Calu3 (cell line): ENCODE measurements at regions not wholly inside any gene's neighbourhood (a gene's known extent, or its start where the extent isn't known, plus 50 kb on each side); places are given as distances from the start of the nearest gene placed in this dataset.

Experiments
- BruUV-seq: library from RNA; stranded (reverse); fragments of 400-500 nt; replicated peaks from 2 replicates; lab custom pipeline; 2021; lab: Mats Ljungman, UMichigan
- CTCF ChIA-PET: fragments of 300-600 bp; sonication (Branson Sonifier 250); formaldehyde crosslinking; loops from one replicate; lab custom pipeline; 2022; ENCODE audit warnings: antibody characterized with exemption; lab: Charles Lee
- DNase-seq: peaks from one replicate; pipeline ENCODE4 v3.0.0; 2022
- H3K27ac Mint-ChIP-seq: one replicate; pipeline ENCODE4 v1.8.0; 2022; ENCODE audit warnings: mixed read lengths; ENCODE audit not compliant: unreplicated experiment
- H3K27me3 Mint-ChIP-seq: one replicate; pipeline ENCODE4 v1.8.0; 2022; ENCODE audit warnings: mixed read lengths; ENCODE audit not compliant: unreplicated experiment
- H3K36me3 Mint-ChIP-seq: one replicate; pipeline ENCODE4 v1.8.0; 2022; ENCODE audit warnings: mild to moderate bottlenecking, moderate library complexity, mixed read lengths; ENCODE audit not compliant: insufficient read depth, unreplicated experiment
- H3K4me1 Mint-ChIP-seq: one replicate; pipeline ENCODE4 v1.8.0; 2022; ENCODE audit warnings: mild to moderate bottlenecking, low read depth, mixed read lengths; ENCODE audit not compliant: unreplicated experiment
- H3K4me3 Mint-ChIP-seq: one replicate; pipeline ENCODE4 v1.8.0; 2022; ENCODE audit warnings: mild to moderate bottlenecking, low read depth, moderate library complexity, mixed read lengths; ENCODE audit not compliant: unreplicated experiment
- H3K9me3 Mint-ChIP-seq: one replicate; pipeline ENCODE4 v1.8.0; 2022; ENCODE audit warnings: low read depth, mixed read lengths; ENCODE audit not compliant: unreplicated experiment
- intact Hi-C: fragments of 100-400 bp; cut with micrococcal nuclease; formaldehyde crosslinking; loops from one replicate; pipeline ENCODE4 v1.10.0; 2022; ENCODE audit not compliant: unreplicated experiment
- TF ChIP-seq, protein P1 (sequence below): fragments of 200-600 bp; IDR thresholded peaks from one replicate; pipeline ENCODE4 v1.8.0; 2022; ENCODE audit warnings: antibody characterized with exemption; ENCODE audit not compliant: unreplicated experiment

DNA sequence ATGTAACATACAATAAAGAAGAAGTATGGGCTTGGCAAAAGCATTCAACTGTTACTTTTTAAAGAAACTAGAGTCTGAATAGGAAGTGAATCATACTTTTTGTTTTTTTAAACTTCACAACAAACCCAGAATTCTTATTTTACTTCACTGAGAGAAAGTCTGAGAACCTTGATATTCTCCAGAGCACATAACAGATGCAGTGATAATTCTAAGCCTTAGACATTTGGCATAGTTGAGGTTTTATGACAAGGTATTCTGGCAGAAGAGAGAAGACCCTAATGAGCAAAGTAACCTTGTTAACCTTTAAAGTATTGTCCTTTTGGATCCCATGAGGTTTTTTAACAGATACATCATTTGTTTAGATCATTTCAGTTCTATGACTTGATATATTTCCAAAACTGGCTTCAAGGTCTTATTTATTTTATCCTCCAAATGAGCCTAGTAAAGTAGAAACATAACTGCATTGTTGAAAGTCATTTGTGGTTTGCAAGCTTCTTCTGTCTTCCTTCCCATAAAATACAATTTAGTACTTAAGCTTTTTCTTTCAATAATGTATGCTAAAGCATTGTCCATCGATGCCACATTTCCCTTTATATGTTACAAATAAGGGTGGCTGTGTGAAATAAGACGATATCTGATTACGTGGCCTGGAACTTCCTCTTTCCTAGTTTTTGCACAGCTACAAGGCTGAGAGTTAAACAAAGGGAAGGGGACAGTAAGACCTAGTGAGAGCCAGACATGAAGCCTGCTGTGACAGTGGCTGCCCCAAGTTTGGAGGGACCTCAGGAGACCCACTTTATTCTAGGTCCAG, 86.1 kb upstream of the ITPRID2 start:
- Mint-ChIP-seq H3K27me3 (no peaks in the 10 kb centered on the region), H3K9me3 (peaks cover 11% of the 10 kb centered on the region), H3K4me3 (no peak overlapping the region), H3K4me1 (peaks cover 40% of the 10 kb centered on the region), H3K27ac (peak overlapping the region; percentile 50), H3K36me3 (no peaks in the 10 kb centered on the region)
- intact Hi-C loops, result no loop called here
- CTCF ChIA-PET, result no interaction called here
- TF ChIP-seq, protein P1, sequence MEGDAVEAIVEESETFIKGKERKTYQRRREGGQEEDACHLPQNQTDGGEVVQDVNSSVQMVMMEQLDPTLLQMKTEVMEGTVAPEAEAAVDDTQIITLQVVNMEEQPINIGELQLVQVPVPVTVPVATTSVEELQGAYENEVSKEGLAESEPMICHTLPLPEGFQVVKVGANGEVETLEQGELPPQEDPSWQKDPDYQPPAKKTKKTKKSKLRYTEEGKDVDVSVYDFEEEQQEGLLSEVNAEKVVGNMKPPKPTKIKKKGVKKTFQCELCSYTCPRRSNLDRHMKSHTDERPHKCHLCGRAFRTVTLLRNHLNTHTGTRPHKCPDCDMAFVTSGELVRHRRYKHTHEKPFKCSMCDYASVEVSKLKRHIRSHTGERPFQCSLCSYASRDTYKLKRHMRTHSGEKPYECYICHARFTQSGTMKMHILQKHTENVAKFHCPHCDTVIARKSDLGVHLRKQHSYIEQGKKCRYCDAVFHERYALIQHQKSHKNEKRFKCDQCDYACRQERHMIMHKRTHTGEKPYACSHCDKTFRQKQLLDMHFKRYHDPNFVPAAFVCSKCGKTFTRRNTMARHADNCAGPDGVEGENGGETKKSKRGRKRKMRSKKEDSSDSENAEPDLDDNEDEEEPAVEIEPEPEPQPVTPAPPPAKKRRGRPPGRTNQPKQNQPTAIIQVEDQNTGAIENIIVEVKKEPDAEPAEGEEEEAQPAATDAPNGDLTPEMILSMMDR, result no peak
- no TSS peak for BruUV-seq
- no peak for DNase-seq

DNA sequence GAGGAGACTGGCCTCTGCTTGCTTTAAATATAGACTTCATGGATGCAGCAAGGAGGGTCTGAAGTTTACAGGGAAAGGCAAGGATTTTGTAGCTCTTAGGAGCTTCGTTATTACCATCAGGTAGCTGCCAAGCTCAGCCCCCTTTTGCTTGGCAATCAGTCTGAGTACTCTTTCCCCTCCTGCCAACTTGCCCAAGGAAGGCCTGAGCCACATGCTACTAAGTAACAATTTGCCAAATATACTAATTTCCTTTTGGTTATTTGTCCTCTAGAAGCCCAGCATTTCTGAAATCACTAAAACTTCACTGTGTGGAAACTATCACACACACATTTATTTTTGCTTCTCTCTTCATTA, 85.5 kb upstream of the ITPRID2 start:
- Mint-ChIP-seq H3K27ac (peak overlapping the region; percentile 50), H3K27me3 (no peaks in the 10 kb centered on the region), H3K36me3 (peaks cover 6% of the 10 kb centered on the region), H3K9me3 (peaks cover 11% of the 10 kb centered on the region), H3K4me1 (peaks cover 46% of the 10 kb centered on the region), H3K4me3 (no peak overlapping the region)
- no TSS peak for BruUV-seq
- no peak for DNase-seq
- TF ChIP-seq, protein P1, result no peak
- intact Hi-C loops, result no loop called here
- CTCF ChIA-PET, result no interaction called here

DNA sequence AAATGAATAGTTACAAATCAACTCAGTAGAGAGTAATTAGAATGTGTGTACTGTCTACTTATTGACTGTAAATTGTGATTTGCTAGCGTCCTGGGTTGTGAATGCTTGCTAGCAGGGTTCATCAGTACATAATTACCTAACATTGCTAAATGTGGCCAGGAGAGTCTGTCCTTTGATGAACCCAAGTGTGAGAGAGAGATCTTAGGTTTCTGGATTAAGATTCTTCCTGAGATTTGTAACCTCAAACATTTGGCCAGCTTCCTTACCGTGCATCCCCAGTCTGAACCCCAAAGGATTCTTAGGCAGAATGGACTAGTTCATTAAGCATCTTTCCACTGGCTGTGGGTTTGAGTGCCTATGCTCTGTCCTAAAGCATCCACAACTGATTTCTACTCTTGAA, 84.0 kb upstream of the ITPRID2 start:
- H3K27me3 Mint-ChIP-seq, result no peaks in the 10 kb centered on the region
- H3K4me1 Mint-ChIP-seq, result peaks cover 61% of the 10 kb centered on the region
- no peak for DNase-seq
- CTCF ChIA-PET, result no interaction called here
- BruUV-seq, result no TSS peak
- intact Hi-C loops, result no loop called here
- peak overlapping the region; percentile 73 for H3K27ac Mint-ChIP-seq
- peaks cover 4% of the 10 kb centered on the region for H3K9me3 Mint-ChIP-seq
- TF ChIP-seq, protein P1, result no peak
- no peak overlapping the region for H3K4me3 Mint-ChIP-seq
- peaks cover 13% of the 10 kb centered on the region for H3K36me3 Mint-ChIP-seq

DNA sequence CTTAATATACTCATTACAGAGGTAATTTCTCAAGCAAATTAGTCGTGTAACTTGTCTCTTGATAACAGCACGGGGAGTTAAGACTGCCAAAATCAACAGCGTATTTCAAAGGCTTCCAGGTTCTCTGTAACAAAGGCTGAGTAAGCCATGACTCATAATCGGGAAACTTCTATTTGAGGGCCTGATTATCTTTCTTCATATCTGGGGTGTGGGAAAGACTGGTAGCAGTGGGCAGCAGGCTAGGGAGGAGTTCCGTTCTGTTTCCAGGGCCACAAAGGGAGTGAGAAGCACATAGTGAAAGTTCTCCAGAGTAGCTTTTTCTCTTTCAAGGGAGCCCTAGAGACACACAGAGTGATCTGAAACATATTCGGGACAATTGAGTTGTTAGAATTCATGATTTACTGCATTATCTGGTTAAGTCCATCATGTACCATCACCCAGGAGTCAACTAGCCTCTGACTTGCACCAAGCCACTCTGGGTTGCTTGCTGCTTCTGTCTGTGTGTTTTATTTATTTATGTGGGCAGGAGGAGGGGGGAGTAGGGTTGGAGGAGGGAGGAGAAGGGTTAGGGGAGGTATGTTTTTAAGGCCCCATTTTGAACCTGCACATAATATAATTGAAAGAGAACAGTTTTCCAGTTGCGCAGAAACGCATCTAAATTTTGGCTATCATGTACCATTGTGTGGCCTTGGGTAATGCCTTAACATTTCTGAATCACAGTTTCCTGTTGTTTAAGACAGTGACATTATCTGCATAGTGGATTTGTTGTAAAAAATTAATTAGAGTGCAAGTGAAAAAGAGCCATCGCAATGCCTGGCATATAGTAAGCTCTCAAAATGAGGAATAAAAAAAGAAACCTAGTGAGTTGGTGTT, 80.5 kb upstream of the ITPRID2 start:
- CTCF ChIA-PET, result interaction anchor here (1.5 to 1.9 kb wide), 3 partner anchors 10 to 36 kb away, joined by 3 to 6 read pairs (median 4); no protein-coding TSS in a partner anchor
- peaks cover 78% of the 10 kb centered on the region for H3K4me1 Mint-ChIP-seq
- H3K27ac Mint-ChIP-seq, result peak overlapping the region; percentile 95

More for the DNA sequence above, 80.5 kb upstream of the ITPRID2 start:
- Mint-ChIP-seq H3K4me3 (peak overlapping the region; percentile 38), H3K27me3 (no peaks in the 10 kb centered on the region), H3K9me3 (peaks cover 2% of the 10 kb centered on the region), H3K36me3 (peaks cover 19% of the 10 kb centered on the region)
- TSS peak; percentile 87 for BruUV-seq
- DNase-seq, result peak; percentile 67
- TF ChIP-seq, protein P1, result no peak
- intact Hi-C loops, result loop anchor here (1.0 to 2.0 kb wide), 2 partner anchors 68 to 88 kb away; no protein-coding TSS in a partner anchor
